NCI-H1694 treated with DMSO at 0.1 percent for 48 hours (cell line): ENCODE measurements at regions not wholly inside any gene's neighbourhood (a gene's known extent, or its start where the extent isn't known, plus 50 kb on each side); places are given as distances from the start of the nearest gene placed in this dataset.
"Not testable (repeated sequence)": the region's sequence is repeated elsewhere in the genome, so short reads cannot be mapped to it uniquely, and the experiment has no call there.

Experiments used
- DNase-seq: peaks from one replicate; lab custom pipeline; 2025; lab: John Stamatoyannopoulos, UW

DNA sequence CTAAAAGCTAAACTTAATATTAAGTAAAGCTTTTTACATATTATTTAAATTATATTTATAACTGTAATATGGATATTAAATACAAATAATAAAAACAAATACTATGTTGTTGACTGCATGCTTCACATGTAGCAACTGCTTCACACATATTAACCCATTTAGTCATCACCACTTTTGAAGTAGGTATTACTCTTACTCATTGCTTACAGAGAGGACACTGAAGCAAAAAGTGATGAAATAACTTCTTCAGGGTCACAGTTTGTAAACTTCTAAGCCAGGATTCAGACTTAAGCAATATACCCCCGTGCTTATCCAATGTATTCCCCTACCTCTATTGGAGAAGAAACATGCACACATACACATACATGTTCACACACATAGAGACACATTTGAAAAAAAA lies 166.6 kb downstream of the DKK2 start:
- DNase-seq, result no peak

DNA sequence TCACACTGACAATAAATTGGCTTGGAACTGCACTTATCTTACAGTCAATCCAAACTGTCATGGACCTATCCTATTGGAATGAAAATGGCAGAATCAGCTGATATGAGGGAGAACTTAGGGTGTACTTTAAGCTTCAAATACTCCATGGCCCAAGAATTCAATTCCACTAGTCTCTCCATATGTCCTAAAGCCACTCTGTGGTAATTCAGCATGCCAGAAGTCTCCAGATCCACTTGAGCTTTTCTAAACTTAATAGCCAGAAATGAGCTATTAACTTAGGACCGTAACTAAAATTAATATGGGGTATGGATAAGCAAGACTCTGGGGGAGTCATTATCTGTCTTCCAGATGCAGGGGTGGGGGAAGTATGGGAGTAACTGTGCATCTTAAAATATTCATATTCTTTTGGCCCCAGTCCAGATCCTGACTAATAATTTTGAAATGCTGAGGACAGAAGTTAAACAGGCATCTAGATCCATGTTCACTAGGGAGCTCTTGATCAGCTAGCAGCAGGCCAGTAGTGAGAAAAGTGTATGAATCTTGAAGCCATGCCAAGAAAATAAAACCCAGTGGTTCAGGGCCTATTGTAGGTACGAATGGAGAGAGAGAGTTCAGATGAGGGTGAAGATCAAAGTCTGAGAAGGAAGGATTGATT lies 167.6 kb downstream of the DKK2 start:
- DNase-seq, result no peak

DNA sequence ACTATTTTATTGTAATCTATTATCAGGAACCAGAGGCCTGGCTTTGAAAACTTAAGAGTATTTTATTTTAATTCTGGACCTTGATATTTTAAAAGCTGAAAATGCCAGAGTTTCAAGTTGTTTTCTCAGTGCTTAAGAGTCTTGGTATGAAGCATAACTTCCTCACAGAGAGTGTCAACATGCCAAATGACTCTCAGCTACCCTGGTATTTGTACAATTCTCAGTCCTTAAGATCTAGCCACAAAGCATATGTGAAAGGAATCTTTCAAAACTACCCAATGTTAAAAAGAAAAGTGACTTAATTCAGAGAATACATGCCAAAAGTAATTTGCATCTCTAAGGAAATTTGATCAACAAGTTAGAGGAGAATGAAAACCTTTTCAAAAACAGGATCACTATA lies 171.9 kb downstream of the DKK2 start:
- no peak for DNase-seq

DNA sequence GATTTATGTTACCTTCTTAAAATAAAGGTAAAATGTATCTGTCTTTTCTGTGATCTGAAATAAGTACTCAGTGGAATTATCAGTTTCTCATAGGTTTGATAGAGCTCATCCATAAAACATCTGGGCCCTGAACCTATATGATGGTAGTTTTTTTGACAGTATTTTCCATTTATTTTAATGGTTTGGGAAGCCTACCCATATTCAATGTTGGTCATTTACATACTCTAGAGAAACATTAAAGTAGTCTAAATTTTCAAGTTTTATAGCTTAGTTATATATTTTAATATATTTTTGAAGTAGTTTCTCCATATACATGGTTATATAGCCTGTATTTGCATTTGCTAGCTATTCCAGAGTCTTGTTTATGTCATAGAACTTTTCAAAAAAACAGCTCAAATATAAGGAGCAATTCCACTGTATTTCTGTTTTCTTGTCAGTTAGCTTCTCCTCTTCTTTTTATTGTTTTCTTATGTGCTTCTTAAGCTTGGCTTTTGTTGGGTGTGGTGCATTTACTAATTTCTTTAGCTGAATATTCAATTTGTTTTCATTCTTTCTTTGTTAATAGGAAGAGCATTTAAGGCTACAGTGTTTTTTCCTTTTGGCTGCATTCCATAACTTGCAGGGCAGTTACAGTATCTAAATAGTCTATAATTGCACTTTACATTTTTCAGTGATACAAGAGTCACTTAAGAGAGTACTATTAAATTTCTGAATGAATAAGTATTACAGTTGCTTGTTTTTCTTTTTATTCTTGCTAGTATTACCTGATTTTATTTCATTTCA lies 181.4 kb downstream of the DKK2 start:
- no peak for DNase-seq

DNA sequence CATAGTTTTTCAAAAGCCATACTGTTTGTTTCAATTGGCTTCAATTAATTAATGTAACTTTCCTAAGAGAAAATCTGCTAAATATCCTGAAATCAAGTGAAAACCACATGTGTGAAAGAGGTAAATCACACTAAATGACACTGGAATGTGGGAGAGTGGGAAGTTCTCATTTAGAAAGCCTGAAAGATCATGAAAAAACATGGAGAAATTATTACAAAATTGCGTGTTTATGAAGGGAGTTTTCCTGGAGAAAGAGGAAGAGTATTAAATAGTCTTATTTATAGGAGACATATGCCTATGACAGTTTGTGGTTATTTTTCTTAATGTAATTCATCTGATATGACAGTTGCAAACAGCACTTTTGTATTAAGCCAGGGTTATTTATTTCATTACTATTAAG lies 183.7 kb downstream of the DKK2 start:
- DNase-seq, result no peak

DNA sequence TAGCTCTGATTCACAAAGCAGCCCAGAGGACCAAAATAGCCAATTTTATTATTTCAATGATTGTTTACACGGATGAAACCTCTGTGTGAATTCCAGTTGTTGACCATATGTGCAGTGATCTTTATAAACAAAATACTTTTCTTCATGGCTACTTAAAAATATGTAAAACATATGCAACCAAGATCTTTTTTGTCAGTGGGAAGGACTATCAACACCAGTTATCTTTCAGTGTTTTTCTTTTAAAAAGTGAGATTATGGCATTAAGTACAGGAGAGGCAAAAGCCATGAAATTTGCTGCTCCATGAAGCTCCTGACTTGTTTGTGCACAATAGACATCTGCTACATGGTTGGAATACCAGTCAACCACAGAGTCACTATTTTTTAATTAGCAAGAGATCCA lies 184.4 kb downstream of the DKK2 start:
- DNase-seq, result no peak

DNA sequence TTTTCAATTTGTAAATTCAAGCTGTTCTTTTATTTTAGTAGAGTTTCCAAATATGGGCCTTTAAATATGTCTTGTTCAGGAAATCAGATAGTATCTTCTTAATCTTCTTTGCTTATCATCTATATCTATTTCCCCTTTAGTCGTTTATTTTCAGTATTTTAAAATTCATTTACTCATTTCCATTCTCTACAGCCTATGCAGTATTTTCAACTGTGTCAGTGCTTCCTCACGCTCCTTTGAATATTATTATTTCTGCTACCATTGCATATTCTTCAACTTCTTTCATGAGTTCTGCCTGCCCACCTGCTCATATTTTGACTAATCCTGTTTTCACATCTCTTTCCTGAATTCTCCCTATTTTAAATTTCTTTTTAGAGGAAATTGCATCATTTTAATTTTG lies 185.4 kb downstream of the DKK2 start:
- no peak for DNase-seq

DNA sequence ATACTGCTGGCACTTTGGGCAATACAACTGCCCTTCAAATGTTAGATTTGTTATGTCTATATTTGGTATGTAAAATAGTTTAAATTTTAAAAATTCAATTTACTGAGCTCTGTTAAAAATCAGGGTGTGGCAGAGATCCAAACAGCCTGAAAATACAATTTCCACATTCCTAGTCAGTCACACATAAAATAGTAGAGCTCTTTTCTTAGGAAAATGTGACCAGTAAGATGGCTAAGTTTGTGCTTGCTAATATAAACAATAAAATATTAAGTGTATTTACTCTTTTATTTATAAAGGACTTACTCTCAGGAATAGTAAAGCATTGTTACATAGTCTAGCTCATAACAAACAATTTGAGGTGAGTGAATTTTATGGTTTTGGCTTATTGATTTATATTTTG lies 200.2 kb downstream of the DKK2 start:
- no peak for DNase-seq

DNA sequence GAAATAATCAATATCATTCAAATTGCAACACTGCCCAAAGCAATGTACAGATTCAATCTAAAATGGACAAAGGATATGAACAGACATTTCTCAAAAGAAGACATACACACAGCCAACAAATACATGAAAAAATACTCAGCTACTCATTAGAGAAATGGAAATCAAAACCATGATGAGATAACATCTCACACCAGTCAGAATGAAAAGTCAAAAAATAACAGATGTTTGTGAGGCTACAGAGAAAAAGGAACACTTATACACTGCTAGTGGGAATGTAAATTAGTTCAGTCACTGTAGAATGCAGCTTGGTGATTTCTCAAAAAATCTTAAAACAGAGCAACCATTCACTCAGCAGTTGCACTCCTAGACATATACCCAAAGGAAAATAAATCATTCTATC lies 205.2 kb downstream of the DKK2 start:
- no peak for DNase-seq

DNA sequence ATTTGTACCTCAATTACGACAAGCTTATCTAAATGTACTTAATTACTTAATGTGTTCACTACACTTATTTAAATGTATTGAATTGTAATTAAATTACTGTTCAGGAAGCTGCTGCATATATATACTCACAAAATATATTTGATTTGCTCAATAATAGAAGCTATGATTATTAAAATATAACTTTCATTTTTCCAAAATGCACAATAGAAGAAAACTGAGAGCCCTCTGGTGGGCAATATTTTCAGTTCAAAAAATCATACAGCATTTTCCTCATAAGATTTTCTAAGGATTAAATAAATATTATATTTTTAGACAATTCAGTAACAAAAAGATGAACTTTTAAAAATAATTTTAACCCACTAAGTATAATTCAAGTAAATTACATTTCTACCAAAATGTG lies 217.3 kb downstream of the DKK2 start:
- DNase-seq, result no peak

DNA sequence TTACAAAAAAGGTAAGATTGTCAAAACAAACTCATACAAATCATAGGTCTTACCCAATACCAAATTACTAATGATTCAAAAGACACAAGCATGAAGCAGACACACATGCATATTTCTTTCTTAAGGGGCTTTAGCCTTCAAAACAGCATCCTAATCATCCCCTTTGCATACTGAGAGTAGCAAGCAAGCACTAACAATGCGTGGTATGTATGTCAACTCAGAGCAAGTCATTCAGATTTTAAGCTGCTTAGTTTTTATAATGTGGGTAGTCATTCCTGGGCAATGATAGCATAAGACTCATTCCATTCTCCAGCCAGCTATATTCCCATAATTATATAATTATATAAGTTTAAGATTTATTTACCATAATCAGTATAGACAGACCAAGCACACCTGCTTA lies 219.6 kb downstream of the DKK2 start:
- DNase-seq, result no peak

DNA sequence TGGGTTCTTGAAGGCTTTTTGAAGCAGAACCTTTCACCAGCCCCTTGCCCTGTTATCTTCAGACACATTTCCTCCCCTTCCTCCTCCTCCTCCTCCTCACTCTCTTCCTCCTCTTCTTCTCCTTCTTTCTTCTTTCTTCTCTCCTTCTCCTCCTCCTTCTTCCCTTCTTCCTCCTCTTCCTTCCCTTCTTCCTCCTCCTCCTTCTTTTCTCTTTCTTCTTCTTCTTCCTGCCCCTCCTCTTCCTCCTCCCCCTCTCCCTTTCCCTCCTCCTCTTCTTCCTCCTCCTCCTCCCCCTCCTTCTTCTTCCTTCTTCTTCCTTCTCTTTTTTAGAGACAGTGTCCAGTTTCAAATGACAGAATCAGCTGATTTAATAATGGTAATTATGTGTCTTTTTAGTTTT lies 226.0 kb downstream of the DKK2 start:
- DNase-seq, result no peak

DNA sequence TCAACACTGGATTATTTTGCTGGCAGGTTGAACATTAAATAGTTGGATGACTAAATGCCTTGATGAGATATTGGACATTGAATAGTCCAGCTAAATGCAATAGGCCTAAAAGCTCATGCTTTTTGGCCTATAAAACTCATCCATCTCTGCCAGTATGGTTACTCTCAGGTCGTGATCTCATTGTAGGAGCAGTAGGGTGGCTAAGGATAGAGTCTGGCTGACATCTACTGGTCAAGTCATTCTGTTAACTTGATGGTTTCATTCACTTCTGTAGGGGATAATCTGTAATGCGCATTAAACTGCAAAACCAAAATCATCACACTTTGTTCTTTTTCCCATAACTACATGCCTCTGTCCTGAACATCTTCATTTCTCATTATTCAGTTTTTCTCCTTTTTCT lies 227.0 kb downstream of the DKK2 start:
- no peak for DNase-seq

DNA sequence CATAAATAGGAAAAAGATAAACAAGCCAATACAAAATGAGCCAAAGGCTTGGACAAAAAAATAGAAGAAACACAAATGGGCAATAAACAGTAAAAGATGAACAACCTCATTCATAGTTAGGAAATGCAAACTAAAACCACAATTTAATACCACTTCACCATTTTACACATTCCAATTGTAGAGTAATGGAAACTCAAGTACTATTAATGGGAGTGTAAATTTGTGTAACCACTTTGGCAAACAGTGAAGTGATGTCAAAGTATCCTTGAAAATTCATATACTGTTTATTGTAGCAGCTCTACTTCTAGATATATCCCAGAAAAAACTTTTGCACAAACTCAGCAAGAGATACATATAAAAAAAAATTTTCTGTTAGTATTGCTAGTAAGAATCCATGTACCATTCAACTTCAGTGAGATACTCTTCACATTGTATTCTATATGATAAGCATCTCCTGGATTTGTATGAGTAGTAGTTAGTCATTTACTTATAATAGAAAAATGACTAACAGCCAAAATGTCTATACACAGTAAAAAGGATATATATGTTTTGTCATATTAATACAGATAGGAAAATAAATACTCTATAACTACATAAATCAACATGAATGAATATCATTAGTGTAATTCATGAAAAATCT lies 229.8 kb downstream of the DKK2 start:
- DNase-seq, result no peak

DNA sequence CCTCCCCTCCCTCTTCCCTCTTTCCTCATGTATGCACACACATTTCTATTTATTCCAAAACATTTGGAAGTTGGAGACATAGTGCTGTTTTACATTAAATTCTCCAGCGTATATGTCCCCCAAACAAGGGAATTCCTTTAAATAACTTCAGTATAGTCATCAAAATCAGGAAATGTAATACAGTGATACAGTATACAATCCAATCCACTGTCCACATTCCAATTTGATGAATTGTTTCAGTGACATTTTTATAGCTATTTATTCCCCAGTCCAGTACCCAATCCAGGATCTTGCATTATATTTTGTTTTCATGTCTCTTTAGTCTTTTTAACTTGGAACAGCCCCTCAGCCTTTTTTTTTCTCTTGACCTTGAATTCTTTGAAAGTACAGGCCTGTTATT lies 233.0 kb downstream of the DKK2 start:
- DNase-seq, result no peak

DNA sequence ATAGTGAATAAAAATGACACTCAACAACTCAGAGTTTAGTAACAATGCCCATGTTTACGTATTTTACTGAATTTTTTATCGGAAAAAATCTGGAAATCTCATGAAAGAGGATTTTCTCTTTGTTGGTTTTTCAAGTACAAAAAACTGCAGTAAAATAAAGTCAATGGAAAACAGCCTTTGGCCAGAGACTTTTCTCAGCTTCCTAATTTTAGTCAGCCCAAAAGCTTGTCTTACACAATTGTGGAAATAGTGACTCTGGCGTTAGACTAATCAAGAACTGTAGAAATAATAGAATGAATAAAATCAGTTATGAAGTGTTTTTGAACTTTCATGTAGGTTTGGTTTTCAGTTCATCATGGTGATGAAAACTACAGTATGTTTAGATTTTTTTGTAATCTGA lies 234.7 kb downstream of the DKK2 start:
- no peak for DNase-seq

DNA sequence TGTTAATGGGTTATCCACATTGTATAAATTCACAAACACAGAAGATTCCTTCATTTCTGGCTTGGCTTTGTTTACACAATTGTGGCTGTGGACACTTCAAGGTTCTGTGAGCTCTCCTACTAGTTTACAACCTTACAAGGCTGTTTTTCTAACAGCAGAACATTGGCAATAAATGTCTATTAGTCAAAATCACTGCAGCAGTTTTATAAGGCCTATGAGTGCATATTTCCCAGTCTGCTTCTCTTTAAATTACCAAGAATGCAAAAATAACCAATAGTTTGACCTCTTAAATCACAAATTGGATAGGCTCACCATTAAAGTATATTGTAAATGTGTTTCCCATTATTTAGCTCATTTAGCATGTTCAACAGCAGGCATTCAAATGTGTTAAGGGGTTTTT lies 239.2 kb downstream of the DKK2 start:
- no peak for DNase-seq

DNA sequence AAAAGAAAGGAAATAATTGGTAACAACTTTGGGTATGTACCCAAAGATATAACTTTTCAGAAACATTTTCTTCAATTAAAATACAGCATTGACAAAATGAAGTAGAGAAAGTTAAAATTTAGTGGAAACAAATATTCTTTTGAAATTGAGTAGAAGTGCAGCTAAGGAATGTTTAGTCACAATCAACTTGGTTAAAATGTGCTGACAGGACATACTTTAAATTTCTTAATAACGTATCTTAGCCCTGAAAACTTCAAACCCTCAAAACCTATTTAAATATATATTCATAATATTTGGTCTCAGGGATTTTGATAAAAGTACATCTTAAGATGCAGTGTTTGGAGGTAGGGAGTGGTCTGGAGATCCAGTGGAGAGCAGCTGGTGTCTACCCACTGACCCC lies 240.8 kb downstream of the DKK2 start:
- DNase-seq, result no peak

DNA sequence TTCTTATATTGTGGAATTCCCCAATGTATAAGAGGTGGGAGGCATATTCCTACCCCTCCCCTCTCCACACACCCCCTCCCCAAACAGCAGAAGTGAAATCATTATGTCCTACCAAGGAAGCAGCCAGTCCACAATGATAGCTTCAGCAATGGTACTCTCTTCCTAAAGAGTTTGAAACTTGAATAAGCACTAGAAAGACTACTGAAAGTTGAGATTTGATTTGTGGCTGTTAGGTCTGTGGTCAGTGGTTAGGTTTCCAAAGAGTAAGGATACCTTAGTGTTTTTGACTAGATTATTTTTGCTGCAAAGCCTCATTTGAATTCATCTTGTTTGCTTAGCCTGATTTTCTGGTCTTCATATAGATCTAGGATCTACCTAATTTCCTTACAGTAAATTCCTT lies 242.2 kb downstream of the DKK2 start:
- no peak for DNase-seq

DNA sequence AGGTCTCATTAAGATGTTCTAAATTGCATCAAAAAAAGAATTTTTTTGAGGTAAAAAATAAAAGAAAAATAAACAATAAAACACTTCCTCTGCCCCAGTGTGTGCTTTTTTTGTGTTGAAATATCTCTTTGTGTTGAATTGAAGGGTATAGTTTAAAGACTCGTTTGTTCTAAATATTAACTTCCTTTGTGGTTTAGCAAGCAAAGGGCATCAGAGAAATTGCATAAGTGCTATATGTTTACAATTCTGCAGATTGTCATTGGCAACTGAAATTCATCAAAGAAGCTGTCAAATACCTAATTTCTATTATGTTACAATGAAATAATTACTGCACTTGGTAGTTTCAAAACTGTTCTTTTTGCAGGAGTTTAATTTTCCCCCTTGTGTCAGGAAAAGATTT lies 260.5 kb downstream of the DKK2 start:
- no peak for DNase-seq

DNA sequence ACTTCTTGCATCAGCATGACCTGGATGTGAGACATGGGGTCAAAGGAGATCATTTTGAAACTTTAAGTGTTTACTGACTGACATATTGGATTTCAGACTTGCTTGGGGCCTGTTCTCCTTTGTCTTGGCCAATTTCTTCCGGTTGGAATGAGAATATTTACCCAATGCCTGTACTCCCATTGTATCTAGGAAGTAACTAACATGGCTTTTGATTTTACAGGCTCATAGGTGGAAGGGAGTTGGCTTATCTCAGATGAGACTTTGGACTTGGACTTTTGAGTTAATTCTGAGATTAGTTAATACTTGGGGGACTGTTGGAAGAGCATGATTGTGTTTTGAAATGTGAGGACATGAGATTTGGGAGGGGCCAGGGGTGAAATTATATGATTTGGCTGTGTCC lies 262.1 kb downstream of the DKK2 start:
- not testable (repeated sequence) for DNase-seq

DNA sequence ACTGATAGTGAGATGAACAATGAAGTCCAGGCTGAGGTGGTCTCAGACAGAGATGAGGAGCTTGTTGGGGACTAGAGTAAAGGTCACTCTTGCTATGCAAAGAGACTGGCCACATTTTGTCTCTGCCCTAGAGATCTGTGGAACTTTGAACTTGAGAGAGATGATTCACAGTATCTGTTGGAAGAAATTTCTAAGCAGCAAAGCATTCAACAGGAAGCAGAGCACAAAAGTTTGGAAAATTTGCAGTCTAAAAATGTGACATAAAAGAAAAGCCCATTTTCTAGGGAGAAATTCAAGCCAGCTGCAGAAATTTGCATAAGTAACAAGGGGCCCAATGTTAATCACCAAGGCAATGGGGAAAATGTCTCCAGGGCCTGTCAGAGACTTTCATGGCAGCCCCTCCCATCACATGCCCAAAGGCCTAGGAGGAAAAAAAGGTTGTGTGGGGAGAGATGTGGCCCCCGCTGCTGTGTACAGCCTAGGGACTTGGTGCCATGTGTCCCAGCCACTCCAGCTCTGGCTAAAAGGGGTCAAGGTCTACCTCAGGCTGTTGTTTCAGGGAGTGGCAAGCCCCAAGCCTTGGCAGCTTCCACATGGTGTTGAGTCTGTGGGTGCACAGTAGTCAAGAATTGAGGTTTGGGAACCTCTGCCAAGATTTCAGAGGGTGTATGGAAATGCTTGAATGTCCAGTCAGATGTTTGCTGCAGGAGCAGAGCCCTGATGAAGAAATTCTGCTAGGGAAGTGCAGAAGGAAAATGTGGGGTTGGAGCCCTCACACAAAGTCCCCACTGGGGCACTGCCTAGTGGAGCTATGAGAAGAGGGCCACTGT lies 262.8 kb downstream of the DKK2 start:
- DNase-seq, result no peak

DNA sequence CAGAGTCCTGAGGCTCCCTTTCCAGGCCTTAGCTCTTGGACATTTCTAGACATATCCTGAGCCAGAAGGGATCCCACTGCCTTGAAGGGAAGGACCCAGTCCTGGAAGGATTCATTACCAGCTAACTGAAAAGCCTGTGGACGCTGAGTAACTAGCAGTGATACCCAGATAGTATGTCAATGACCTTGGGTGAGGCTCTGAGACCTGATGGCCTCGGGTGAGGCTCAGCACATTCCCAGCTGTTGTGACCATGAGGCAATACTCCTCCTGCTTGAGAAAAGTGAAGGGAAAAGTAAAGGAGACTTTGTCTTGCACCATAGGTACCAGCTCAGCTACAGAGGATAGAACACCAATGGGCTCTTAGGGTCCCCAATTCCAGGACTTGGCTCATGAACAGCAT lies 268.1 kb downstream of the DKK2 start:
- no peak for DNase-seq
